ENCODE measurements at regions not wholly inside any gene's neighbourhood (a gene's known extent, or its start where the extent isn't known, plus 50 kb on each side); places are given as distances from the start of the nearest gene placed in this dataset.

- no peak for TF ChIP-seq SMAD4 (CRISPR knock-in tag; IDR thresholded peaks at IDR 0.05)
- TF ChIP-seq ATF3 (CRISPR knock-in tag; conservative IDR thresholded peaks at IDR 0.05): no peak
- TF ChIP-seq, protein P1, sequence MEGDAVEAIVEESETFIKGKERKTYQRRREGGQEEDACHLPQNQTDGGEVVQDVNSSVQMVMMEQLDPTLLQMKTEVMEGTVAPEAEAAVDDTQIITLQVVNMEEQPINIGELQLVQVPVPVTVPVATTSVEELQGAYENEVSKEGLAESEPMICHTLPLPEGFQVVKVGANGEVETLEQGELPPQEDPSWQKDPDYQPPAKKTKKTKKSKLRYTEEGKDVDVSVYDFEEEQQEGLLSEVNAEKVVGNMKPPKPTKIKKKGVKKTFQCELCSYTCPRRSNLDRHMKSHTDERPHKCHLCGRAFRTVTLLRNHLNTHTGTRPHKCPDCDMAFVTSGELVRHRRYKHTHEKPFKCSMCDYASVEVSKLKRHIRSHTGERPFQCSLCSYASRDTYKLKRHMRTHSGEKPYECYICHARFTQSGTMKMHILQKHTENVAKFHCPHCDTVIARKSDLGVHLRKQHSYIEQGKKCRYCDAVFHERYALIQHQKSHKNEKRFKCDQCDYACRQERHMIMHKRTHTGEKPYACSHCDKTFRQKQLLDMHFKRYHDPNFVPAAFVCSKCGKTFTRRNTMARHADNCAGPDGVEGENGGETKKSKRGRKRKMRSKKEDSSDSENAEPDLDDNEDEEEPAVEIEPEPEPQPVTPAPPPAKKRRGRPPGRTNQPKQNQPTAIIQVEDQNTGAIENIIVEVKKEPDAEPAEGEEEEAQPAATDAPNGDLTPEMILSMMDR (IDR thresholded peaks at IDR 0.05): no peak
- TF ChIP-seq, protein P2, sequence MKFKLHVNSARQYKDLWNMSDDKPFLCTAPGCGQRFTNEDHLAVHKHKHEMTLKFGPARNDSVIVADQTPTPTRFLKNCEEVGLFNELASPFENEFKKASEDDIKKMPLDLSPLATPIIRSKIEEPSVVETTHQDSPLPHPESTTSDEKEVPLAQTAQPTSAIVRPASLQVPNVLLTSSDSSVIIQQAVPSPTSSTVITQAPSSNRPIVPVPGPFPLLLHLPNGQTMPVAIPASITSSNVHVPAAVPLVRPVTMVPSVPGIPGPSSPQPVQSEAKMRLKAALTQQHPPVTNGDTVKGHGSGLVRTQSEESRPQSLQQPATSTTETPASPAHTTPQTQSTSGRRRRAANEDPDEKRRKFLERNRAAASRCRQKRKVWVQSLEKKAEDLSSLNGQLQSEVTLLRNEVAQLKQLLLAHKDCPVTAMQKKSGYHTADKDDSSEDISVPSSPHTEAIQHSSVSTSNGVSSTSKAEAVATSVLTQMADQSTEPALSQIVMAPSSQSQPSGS (CRISPR knock-in tag; IDR thresholded peaks at IDR 0.05; ENCODE audit: borderline replicate concordance, low read depth): no peak
- TF ChIP-seq GABPB1 (CRISPR knock-in tag; IDR thresholded peaks at IDR 0.05): no peak
- no peak for TF ChIP-seq NR2C2 (CRISPR knock-in tag; IDR thresholded peaks at IDR 0.05)
- no peak for TF ChIP-seq E2F1 (CRISPR knock-in tag; IDR thresholded peaks at IDR 0.05)
- TF ChIP-seq TCF7 (CRISPR knock-in tag; IDR thresholded peaks at IDR 0.05; ENCODE audit: low read depth): no peak
- TF ChIP-seq ZBTB43 (CRISPR knock-in tag; IDR thresholded peaks at IDR 0.05): no peak
- no peak for TF ChIP-seq ESRRA (CRISPR knock-in tag; IDR thresholded peaks at IDR 0.05; ENCODE audit: borderline replicate concordance)
Observed at GRCh38 chr2:12960671-12961070, 243.9 kb downstream of the TRIB2 start.

Data from WTC11 (cell line).